Neuronal stem cell (in vitro differentiated cells): ENCODE measurements at regions not wholly inside any gene's neighbourhood (a gene's known extent, or its start where the extent isn't known, plus 50 kb on each side); places are given as distances from the start of the nearest gene placed in this dataset.

ENCODE experiments used
- DNase-seq: peaks from one replicate; pipeline ENCODE4 v3.0.0-alpha.2; 2013; ENCODE audit warnings: low spot score
- H2AFZ ChIP-seq: one replicate; pipeline ENCODE4 v1.6.1; 2013; ENCODE audit warnings: mild to moderate bottlenecking, low read length, inconsistent platforms
- H2AK5ac ChIP-seq: 2 replicates; pipeline ENCODE4 v1.6.1; 2013; ENCODE audit warnings: low read depth, mild to moderate bottlenecking, inconsistent platforms, low read length, moderate library complexity, mixed read lengths
- H2BK120ac ChIP-seq: 2 replicates; pipeline ENCODE4 v1.6.1; 2013; ENCODE audit warnings: low read depth, mild to moderate bottlenecking, inconsistent platforms, low read length, moderate library complexity, mixed read lengths
- H2BK12ac ChIP-seq: one replicate; pipeline ENCODE4 v1.6.1; 2013; ENCODE audit warnings: low read length, inconsistent platforms
- H2BK15ac ChIP-seq: 2 replicates; pipeline ENCODE4 v1.6.1; 2013; ENCODE audit warnings: mild to moderate bottlenecking, low read length, inconsistent platforms, mixed read lengths
- H2BK5ac ChIP-seq: one replicate; pipeline ENCODE4 v1.6.1; 2013; ENCODE audit warnings: inconsistent platforms, mild to moderate bottlenecking, low read length, moderate library complexity
- H3K14ac ChIP-seq: one replicate; pipeline ENCODE4 v1.6.1; 2013; ENCODE audit warnings: low read length, inconsistent platforms
- H3K18ac ChIP-seq: 2 replicates; pipeline ENCODE4 v1.6.1; 2013; ENCODE audit warnings: low read length, inconsistent platforms
- H3K23ac ChIP-seq: 2 replicates; pipeline ENCODE4 v1.6.1; 2013; ENCODE audit warnings: low read depth, mild to moderate bottlenecking, mixed read lengths, low read length, inconsistent platforms; ENCODE audit not compliant: poor library complexity
- H3K27ac ChIP-seq: replicated peaks from 3 replicates; pipeline ENCODE4 v1.5.1; 2013; ENCODE audit warnings: low read length, inconsistent platforms
- H3K27me3 ChIP-seq, 3 experiments: 2 replicates each; pipeline ENCODE4 v1.6.1; 2013; ENCODE audit warnings: low read length in 3 of 3, mild to moderate bottlenecking in 2 of 3, inconsistent platforms in 1 of 3, low read depth in 1 of 3, mixed read lengths in 1 of 3, moderate library complexity in 1 of 3; ENCODE audit not compliant: control insufficient read depth in 3 of 3, insufficient read depth in 3 of 3
- H3K36me3 ChIP-seq, 2 donors: replicated peaks in 1 of 2; 2 replicates each; pipeline ENCODE4 v1.6.1; 2013; ENCODE audit warnings: low read length in 2 of 2; ENCODE audit not compliant: control insufficient read depth in 2 of 2, insufficient read depth in 2 of 2
- H3K4ac ChIP-seq: 2 replicates; pipeline ENCODE4 v1.6.1; 2013; ENCODE audit warnings: inconsistent platforms, mild to moderate bottlenecking, low read length, moderate library complexity
- H3K4me1 ChIP-seq, 2 donors: 1 replicate in 1 of 2; 2 replicates in 1 of 2; pipeline ENCODE4 v1.6.1; 2013; ENCODE audit warnings: low read length in 2 of 2, low read depth in 1 of 2; ENCODE audit not compliant: control insufficient read depth in 2 of 2, insufficient read depth in 1 of 2
- H3K4me2 ChIP-seq: one replicate; pipeline ENCODE4 v1.6.1; 2013; ENCODE audit warnings: mild to moderate bottlenecking, low read length, inconsistent platforms; ENCODE audit not compliant: insufficient read depth, poor library complexity, severe bottlenecking
- H3K4me3 ChIP-seq, 2 donors: 2 replicates each; pipeline ENCODE4 v1.5.1; 2013; ENCODE audit warnings: low read length in 2 of 2, mild to moderate bottlenecking in 2 of 2, inconsistent platforms in 1 of 2, moderate library complexity in 1 of 2
- H3K79me1 ChIP-seq: one replicate; pipeline ENCODE4 v1.6.1; 2013; ENCODE audit warnings: low read depth, mild to moderate bottlenecking, inconsistent platforms, low read length, moderate library complexity
- H3K9ac ChIP-seq: one replicate; pipeline ENCODE4 v1.6.1; 2013; ENCODE audit warnings: mild to moderate bottlenecking, low read depth, low read length, inconsistent platforms; ENCODE audit not compliant: poor library complexity
- H3K9me3 ChIP-seq, 2 donors: replicated peaks in 1 of 2; 2 replicates each; pipeline versions ENCODE3 to v1.6.1; 2013; ENCODE audit warnings: low read length in 2 of 2, mild to moderate bottlenecking in 2 of 2, inconsistent platforms in 1 of 2, low read depth in 1 of 2, mixed read lengths in 1 of 2, moderate library complexity in 1 of 2; ENCODE audit not compliant: control insufficient read depth in 2 of 2, insufficient read depth in 1 of 2
- H4K8ac ChIP-seq: one replicate; pipeline ENCODE4 v1.6.1; 2013; ENCODE audit warnings: low read depth, mild to moderate bottlenecking, inconsistent platforms, low read length, moderate library complexity
- H4K91ac ChIP-seq: one replicate; pipeline ENCODE4 v1.6.1; 2013; ENCODE audit warnings: low read length, low read depth, mild to moderate bottlenecking, inconsistent platforms; ENCODE audit not compliant: poor library complexity
- WGBS, 2 donors: extraction: QIAGEN DNeasy Blood & Tissue Kit; methylation state at CpG; one replicate each; pipeline ENCODE4 v1.1.7; 2013; ENCODE audit warnings: missing lambda C conversion rate in 2 of 2, mixed read lengths in 1 of 2; ENCODE audit not compliant: insufficient read length in 2 of 2, insufficient replicate concordance in 1 of 2; ENCODE audit errors: extremely low coverage in 2 of 2; 5-methylcytosine and 5-hydroxymethylcytosine counted together

DNA sequence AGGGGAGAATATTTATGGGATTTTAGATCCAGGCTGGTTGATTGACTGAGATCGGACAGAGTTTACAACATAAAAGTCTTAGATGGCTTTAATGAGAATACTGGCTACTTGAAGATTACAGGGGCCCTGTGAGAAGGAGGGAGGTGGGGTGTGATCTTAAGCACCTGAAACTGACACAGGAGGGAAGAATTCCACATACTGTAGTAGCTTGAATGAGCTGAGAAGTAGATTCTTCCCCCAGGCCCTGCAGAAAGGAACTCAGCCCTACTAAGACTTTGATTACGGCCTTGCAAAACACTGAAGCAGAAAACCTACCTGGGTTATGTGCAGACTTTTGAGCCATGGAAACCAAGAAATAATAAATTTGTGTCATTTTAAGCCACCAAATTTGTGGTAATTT is 1062.9 kb upstream of the GYPC start:
- no peak overlapping the region for H2AK5ac ChIP-seq
- H3K27ac ChIP-seq = no peak overlapping the region
- no peak for DNase-seq
- no peak overlapping the region for H2BK120ac ChIP-seq
- no peak overlapping the region for H3K4me2 ChIP-seq
- H3K23ac ChIP-seq = no peak overlapping the region
- H3K4ac ChIP-seq = no peak overlapping the region
- H3K9ac ChIP-seq = no peak overlapping the region
- H4K8ac ChIP-seq = no peak overlapping the region
- H2BK5ac ChIP-seq = no peak overlapping the region
- H2AFZ ChIP-seq = no peak overlapping the region
- H3K4me3 ChIP-seq = no peak overlapping the region
- no peaks in the 10 kb centered on the region for H3K4me1 ChIP-seq
- WGBS, 2 donors = no CpG with 5 or more reads among the region's 2 CpGs
- no peak overlapping the region for H2BK12ac ChIP-seq
- H2BK15ac ChIP-seq = no peak overlapping the region
- no peaks in the 10 kb centered on the region for H3K27me3 ChIP-seq
- no peak overlapping the region for H3K14ac ChIP-seq
- no peaks in the 10 kb centered on the region for H3K79me1 ChIP-seq
- H3K18ac ChIP-seq = no peak overlapping the region
- no peak overlapping the region for H4K91ac ChIP-seq
- H3K9me3 ChIP-seq = peaks cover 0 to 2% of the 10 kb centered on the region in 2 donors
- no peaks in the 10 kb centered on the region for H3K36me3 ChIP-seq

DNA sequence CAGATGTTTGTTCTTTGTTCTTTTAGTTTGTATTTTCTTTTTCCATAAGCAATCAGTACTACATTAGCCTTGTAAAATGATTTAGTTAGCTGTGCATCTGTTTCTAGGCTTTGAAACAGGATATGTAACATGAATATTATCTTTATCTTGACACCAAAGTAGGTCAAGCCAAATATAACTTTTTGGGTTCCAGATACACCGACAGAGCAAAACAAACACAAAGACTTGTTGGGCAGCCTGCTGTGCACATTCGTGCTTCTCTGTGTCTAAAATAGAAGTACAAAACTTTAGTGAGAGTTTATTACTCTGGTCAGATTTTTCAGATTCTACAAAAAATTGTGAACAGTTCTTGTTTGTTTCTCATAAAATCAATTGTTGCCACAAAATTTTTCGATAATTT is 1059.3 kb upstream of the GYPC start:
- no peak overlapping the region for H3K23ac ChIP-seq
- H3K36me3 ChIP-seq = no peaks in the 10 kb centered on the region
- H3K9me3 ChIP-seq = no peaks in the 10 kb centered on the region
- H3K4me3 ChIP-seq = no peak overlapping the region
- H2BK120ac ChIP-seq = no peak overlapping the region
- H3K27ac ChIP-seq = no peak overlapping the region
- H2AK5ac ChIP-seq = no peak overlapping the region
- H3K4me2 ChIP-seq = no peak overlapping the region
- H3K27me3 ChIP-seq = no peaks in the 10 kb centered on the region
- no peak overlapping the region for H4K8ac ChIP-seq
- WGBS, 2 donors = no CpG with 5 or more reads among the region's 3 CpGs
- H3K79me1 ChIP-seq = no peaks in the 10 kb centered on the region
- H3K18ac ChIP-seq = no peak overlapping the region
- no peak overlapping the region for H2AFZ ChIP-seq
- H2BK15ac ChIP-seq = no peak overlapping the region
- no peak overlapping the region for H2BK5ac ChIP-seq
- no peak overlapping the region for H3K14ac ChIP-seq
- H4K91ac ChIP-seq = no peak overlapping the region
- H3K9ac ChIP-seq = no peak overlapping the region
- H2BK12ac ChIP-seq = no peak overlapping the region
- H3K4ac ChIP-seq = no peak overlapping the region
- no peak for DNase-seq
- no peaks in the 10 kb centered on the region for H3K4me1 ChIP-seq

DNA sequence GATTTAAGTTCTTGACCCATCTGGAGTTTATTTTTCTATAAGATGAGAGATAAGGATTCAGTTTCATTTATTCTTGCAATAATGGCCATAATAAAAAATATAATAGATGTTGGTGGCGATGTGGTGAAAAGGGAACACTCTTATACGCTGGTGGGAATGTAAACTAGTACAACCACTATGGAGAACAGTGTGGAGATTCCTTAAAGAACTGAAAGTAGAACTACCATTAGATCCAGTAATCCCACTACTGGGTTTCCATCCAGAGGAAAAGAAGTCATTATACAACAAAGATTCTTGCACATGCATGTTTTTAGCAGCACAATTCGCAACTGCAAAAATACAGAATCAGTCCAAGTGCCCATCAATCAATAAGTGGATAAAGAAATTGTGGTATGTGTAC is 1040.5 kb upstream of the GYPC start:
- Histone ChIP-seq H3K18ac (no peak overlapping the region), H3K23ac (no peak overlapping the region), H3K4ac (no peak overlapping the region), H3K9me3 (no peaks in the 10 kb centered on the region), H3K14ac (no peak overlapping the region), H2AK5ac (no peak overlapping the region), H2BK12ac (no peak overlapping the region), H3K27me3 (no peaks in the 10 kb centered on the region), H2AFZ (no peak overlapping the region), H3K79me1 (no peaks in the 10 kb centered on the region), H3K36me3 (no peaks in the 10 kb centered on the region), H3K9ac (no peak overlapping the region), H4K91ac (no peak overlapping the region), H4K8ac (no peak overlapping the region), H2BK5ac (no peak overlapping the region), H3K27ac (no peak overlapping the region), H2BK120ac (no peak overlapping the region), H3K4me3 (no peak overlapping the region), H3K4me1 (no peaks in the 10 kb centered on the region), H3K4me2 (no peak overlapping the region), H2BK15ac (no peak overlapping the region)
- no CpG with 5 or more reads among the region's 3 CpGs for WGBS, 2 donors
- DNase-seq = no peak

DNA sequence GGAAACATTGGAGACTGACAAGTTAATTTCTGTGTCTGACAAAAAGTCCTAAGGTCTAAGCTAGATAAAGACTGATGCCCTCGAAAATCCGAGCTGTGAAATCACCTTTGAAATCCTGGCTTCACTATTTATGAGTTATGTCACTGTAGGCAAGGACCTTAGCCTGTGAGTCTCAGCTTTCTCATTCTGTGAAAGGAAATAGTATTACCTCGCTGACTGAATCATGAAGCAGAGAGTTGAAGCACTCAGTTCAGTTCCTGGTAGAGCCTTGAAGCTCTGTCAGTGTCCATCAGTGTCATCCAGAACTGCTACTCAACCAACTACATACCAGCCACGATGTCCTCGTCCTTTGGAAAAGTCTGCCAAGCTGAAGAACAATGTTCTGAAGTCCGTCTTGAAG is 1025.6 kb upstream of the GYPC start:
- WGBS, 2 donors = no CpG with 5 or more reads among the region's 6 CpGs
- no peak overlapping the region for H2AFZ ChIP-seq
- no peaks in the 10 kb centered on the region for H3K27me3 ChIP-seq
- H2BK5ac ChIP-seq = no peak overlapping the region
- no peak overlapping the region for H2BK12ac ChIP-seq
- no peak overlapping the region for H4K91ac ChIP-seq
- H3K4me1 ChIP-seq = peaks cover 4 to 14% of the 10 kb centered on the region in 2 donors
- H3K4me3 ChIP-seq = no peak overlapping the region
- no peaks in the 10 kb centered on the region for H3K79me1 ChIP-seq
- no peak overlapping the region for H4K8ac ChIP-seq
- no peak overlapping the region for H3K14ac ChIP-seq
- no peak overlapping the region for H2BK120ac ChIP-seq
- H2BK15ac ChIP-seq = no peak overlapping the region
- no peak overlapping the region for H2AK5ac ChIP-seq
- H3K23ac ChIP-seq = no peak overlapping the region
- no peaks in the 10 kb centered on the region for H3K9me3 ChIP-seq
- no peaks in the 10 kb centered on the region for H3K36me3 ChIP-seq
- H3K4ac ChIP-seq = no peak overlapping the region
- no peak overlapping the region for H3K9ac ChIP-seq
- no peak overlapping the region for H3K4me2 ChIP-seq
- no peak overlapping the region for H3K27ac ChIP-seq
- no peak overlapping the region for H3K18ac ChIP-seq
- no peak for DNase-seq
